RWPE2 (cell line): ENCODE measurements at regions not wholly inside any gene's neighbourhood (a gene's known extent, or its start where the extent isn't known, plus 50 kb on each side); places are given as distances from the start of the nearest gene placed in this dataset.

Source experiments
- ATAC-seq: fragments of 200-7000 bp; cut with Tn5 transposase; 3 replicates; pipeline ENCODE4 v1.9.1; 2021; ENCODE audit warnings: low read depth
- DNase-seq: peaks from one replicate; pipeline ENCODE4 v3.0.0-alpha.2; 2020; ENCODE audit warnings: low spot score
- H3K27ac ChIP-seq: fragments of 450-650 bp; 2 replicates; pipeline ENCODE4 v1.5.1; 2017; ENCODE audit warnings: mild to moderate bottlenecking; ENCODE audit not compliant: poor library complexity, severe bottlenecking
- H3K27me3 ChIP-seq: fragments of 250-450 bp; sonication (Bioruptor Pico); 2 replicates; pipeline ENCODE4 v1.5.1; 2021; ENCODE audit warnings: mild to moderate bottlenecking, moderate library complexity; ENCODE audit not compliant: insufficient read depth, poor library complexity, severe bottlenecking
- H3K36me3 ChIP-seq: fragments of 250-450 bp; sonication (Bioruptor Pico); 2 replicates; pipeline ENCODE4 v1.5.1; 2020; ENCODE audit warnings: low read depth, mild to moderate bottlenecking, moderate library complexity
- H3K4me1 ChIP-seq: fragments of 250-450 bp; sonication (Bioruptor Pico); 2 replicates; pipeline ENCODE4 v1.5.1; 2021; ENCODE audit warnings: mild to moderate bottlenecking, moderate library complexity; ENCODE audit not compliant: insufficient read depth, poor library complexity, severe bottlenecking
- H3K4me3 ChIP-seq: fragments of 250-450 bp; sonication (Bioruptor Pico); 2 replicates; pipeline ENCODE4 v1.5.1; 2021; ENCODE audit warnings: mild to moderate bottlenecking, moderate library complexity; ENCODE audit not compliant: severe bottlenecking
- H3K9me3 ChIP-seq: fragments of 250-450 bp; sonication (Bioruptor Pico); 2 replicates; pipeline ENCODE4 v1.5.1; 2021; ENCODE audit warnings: mild to moderate bottlenecking, moderate library complexity; ENCODE audit not compliant: severe bottlenecking
- CTCF ChIP-seq: fragments of 450-650 bp; IDR thresholded peaks from one replicate; pipeline ENCODE4 v1.5.1; 2017; ENCODE audit warnings: mild to moderate bottlenecking, moderate library complexity; ENCODE audit not compliant: poor library complexity, severe bottlenecking

- Histone ChIP-seq H3K4me1 (no peaks in the 10 kb centered on the region), H3K9me3 (no peaks in the 10 kb centered on the region), H3K27me3 (no peaks in the 10 kb centered on the region), H3K27ac (no peak overlapping the region), H3K36me3 (no peaks in the 10 kb centered on the region), H3K4me3 (no peak overlapping the region)
- DNase-seq (no peak), ATAC-seq (no peak)
- no peak for TF ChIP-seq CTCF
Measured at GRCh38 chr15:67900621-67901147, 60.8 kb upstream of the RNU6-1 start.

GRCh38 chr15:67901922-67902321 is 62.1 kb upstream of the RNU6-1 start:
- no peak for TF ChIP-seq CTCF
- DNase-seq (no peak), ATAC-seq (no peak)
- Histone ChIP-seq H3K27ac (no peak overlapping the region), H3K36me3 (no peaks in the 10 kb centered on the region), H3K27me3 (no peaks in the 10 kb centered on the region), H3K9me3 (no peaks in the 10 kb centered on the region), H3K4me1 (no peaks in the 10 kb centered on the region), H3K4me3 (no peak overlapping the region)

GRCh38 chr15:67902579-67903009 is 62.7 kb upstream of the RNU6-1 start:
- DNase-seq (no peak), ATAC-seq (no peak)
- H3K36me3 ChIP-seq: no peaks in the 10 kb centered on the region
- no peaks in the 10 kb centered on the region for H3K9me3 ChIP-seq
- H3K4me3 ChIP-seq: no peak overlapping the region
- no peaks in the 10 kb centered on the region for H3K4me1 ChIP-seq
- H3K27ac ChIP-seq: no peak overlapping the region
- no peaks in the 10 kb centered on the region for H3K27me3 ChIP-seq
- no peak for TF ChIP-seq CTCF

- TF ChIP-seq CTCF: no peak
- no peak for ATAC-seq
- no peaks in the 10 kb centered on the region for H3K36me3 ChIP-seq
- H3K27ac ChIP-seq: no peak overlapping the region
- no peaks in the 10 kb centered on the region for H3K27me3 ChIP-seq
- H3K9me3 ChIP-seq: no peaks in the 10 kb centered on the region
- DNase-seq: no peak
- H3K4me3 ChIP-seq: no peak overlapping the region
- no peaks in the 10 kb centered on the region for H3K4me1 ChIP-seq
Measured at GRCh38 chr15:67903708-67904107, 63.9 kb upstream of the RNU6-1 start.

GRCh38 chr15:67905628-67906027 is 65.8 kb upstream of the RNU6-1 start:
- no peak overlapping the region for H3K4me3 ChIP-seq
- DNase-seq (no peak), ATAC-seq (no peak)
- H3K27ac ChIP-seq: no peak overlapping the region
- H3K36me3 ChIP-seq: no peaks in the 10 kb centered on the region
- TF ChIP-seq CTCF: no peak
- no peaks in the 10 kb centered on the region for H3K27me3 ChIP-seq
- no peaks in the 10 kb centered on the region for H3K4me1 ChIP-seq
- H3K9me3 ChIP-seq: peaks cover 4% of the 10 kb centered on the region
